ENCODE measurements at regions not wholly inside any gene's neighbourhood (a gene's known extent, or its start where the extent isn't known, plus 50 kb on each side); places are given as distances from the start of the nearest gene placed in this dataset.
"Not testable (repeated sequence)": the region's sequence is repeated elsewhere in the genome, so short reads cannot be mapped to it uniquely, and the experiment has no call there.

DNA sequence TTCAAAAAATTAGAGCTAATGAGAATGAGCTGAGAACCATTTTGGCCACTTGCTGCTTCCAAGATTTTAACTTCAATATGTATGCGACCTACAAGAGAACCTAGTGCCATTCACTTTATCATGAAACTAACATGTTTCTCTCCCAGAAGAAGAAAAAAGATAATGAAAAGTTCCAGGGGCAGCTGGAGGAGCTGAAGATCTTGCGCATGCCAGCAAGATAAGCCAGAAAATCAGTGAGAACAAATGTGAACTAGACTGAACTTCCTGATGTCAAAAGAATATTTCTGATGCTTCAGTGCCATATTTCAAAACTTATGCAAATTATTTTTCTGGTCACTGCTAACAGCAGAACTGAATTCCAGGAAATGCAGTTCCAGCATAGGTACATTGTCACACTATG, 1265.1 kb downstream of the BRINP3 start:
- no peak for DNase-seq (ENCODE audit: low spot score)

DNA sequence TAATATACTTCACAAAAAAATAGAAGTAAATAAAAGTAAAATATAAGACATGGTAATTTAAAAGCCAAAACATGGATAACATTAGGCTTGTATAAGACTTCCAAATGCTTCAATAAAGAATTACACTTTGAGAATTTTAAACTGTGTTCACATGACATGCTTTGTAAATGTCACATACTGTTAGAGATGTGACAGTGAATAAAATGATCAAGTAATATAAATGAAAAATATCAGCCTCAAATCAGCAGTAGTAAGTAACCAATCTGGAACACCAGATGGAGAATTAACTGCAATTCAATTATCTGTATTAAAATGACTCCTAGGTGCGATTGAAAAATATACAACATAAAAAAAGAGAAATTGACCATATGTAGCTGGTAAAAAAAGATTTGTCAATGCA, 1260.8 kb downstream of the BRINP3 start:
- no peak for DNase-seq (ENCODE audit: low spot score)

DNA sequence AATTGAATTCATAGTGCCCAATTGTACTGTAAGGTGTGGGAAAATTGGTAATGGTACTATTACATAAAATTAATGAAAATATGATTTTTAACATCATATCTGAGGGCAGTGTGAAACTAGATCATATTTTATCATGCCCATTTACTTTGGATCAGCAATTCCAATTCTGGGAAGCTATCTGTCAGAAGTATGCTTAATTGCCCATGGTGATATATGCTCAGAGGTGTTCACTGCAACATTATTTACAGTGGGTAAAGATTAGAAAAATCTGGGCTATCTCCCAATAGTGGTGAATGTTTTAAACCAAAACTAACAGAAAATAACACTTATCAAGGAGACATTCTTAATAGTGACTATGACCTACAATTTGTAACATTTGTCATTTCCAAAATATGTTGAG, 1260.0 kb downstream of the BRINP3 start:
- DNase-seq (ENCODE audit: low spot score): no peak

DNA sequence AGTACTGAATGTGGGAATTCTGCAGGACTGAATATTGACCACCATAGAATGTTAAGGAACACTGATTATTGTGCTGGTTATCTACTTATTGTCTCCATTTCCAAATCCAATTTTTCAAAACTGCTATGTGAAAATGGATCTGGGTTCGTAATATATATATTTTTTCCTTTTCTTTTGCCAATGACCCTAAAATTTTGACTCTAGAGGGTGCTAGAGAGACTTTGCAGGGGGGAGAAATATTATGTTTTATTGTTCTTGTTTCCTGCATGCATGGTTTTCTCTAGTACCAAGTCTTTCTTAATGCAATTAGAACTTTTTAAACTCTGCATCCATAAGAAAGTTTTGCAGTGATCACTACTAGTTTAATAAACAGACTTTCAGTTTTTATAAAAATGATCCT, 1256.9 kb downstream of the BRINP3 start:
- no peak for DNase-seq (ENCODE audit: low spot score)

DNA sequence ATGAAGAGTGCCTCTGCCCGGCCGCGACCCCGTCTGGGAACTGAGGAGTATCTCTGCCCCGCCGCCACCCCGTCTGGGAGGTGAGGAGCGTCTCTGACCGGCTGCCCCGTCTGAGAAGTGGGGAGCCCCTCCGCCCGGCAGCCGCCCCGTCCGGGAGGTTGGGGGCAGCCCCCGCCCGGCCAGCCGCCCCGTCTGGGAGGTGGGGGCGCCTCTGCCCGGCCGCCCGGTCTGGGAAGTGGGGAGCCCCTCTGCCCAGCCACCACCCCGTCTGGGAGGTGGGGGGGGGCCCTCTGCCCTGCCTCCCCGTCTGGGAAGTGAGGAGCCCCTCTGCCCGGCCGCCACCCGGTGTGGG, 1251.9 kb downstream of the BRINP3 start:
- not testable (repeated sequence) for DNase-seq (ENCODE audit: low spot score)

DNA sequence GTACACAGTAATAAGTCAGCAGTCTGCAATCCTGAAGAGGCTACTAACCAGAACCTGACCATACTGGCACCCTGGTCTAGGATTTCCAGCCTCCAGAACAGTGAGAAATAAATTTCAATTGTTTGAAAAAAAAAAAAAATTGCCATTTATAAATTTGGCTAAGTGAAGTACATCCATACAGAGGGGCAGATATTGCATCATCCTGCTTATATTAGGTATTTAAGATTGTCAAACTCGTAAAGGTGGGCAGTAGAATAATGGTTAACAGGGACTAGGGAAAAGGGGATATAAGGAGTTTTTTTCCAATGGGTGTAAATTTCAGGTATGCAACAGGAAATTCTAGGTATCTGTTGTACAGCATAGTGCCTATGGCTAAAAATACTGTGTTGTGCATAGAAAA, 1250.9 kb downstream of the BRINP3 start:
- DNase-seq (ENCODE audit: low spot score): no peak

DNA sequence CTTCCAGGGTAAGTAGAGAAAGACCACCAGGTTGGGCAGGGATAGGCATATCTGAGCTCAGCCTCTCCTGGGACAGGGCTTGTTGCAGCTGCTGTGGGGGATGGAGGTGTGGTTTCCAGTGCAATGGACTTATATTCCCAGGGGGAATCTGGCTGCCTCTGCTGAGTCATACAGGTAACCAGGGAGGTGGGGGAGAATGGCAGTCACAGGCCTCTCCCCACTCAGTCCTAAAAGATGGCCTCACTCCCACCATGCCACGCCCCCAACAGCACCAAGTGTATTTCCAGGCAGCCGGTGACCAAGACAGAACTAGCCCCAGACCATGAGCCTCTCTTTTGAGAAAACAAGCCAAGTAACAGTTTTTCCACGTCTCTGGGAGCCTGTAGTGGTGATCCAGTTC, 1240.7 kb downstream of the BRINP3 start:
- no peak for DNase-seq (ENCODE audit: low spot score)

DNA sequence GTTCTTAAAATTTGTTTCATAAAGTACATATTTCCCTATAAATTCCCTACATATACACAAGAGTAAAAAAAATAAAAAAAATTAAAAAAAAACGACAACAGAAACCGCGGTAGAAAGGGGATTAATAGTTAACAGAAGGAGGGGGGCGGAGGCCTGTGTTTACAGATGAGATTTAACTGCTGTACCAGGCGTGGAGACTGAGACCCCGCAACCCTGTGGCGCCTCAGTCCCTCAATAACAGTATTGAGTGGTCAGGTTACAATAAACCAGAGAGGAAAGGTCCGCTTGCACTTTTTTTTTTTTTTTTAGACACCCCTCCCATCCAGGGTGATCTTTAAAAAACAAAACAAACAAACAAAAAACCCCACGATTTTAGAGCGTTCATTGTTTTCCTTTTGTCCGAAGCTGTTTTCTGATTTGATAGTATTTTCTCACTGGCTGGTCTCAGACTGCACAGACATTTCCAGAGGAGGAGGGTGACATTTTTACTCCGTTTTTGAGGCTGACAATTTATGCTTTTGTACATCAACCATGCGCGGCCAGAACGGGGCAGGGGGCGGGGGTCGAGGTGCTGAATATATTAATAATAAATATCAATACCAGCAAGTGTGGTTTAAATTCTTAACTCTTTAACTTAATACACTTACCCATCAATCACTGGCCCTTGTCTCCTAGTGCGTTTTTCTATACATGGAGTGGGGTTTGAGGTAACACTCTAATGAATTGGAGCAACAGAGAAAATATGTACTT, 1223.9 kb downstream of the BRINP3 start:
- no peak for DNase-seq (ENCODE audit: low spot score)

DNA sequence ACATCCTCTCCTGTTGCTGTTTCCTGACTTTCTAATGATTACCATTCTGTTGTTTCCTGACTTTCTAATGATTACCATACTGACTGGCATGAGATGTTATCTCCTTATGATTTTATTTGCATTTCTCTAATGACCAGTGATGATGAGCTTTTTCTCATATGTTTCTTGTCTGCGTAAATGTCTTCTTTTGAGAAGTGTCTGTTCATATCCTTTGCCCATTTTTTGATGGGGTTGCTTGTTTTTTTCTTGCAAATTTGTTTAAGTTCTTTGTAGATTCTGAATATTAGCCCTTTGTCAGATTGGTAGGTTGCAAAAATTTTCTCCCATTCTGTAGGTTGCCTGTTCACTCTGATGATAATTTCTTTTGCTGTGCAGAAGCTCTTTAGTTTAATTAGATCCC, 1216.5 kb downstream of the BRINP3 start:
- DNase-seq (ENCODE audit: low spot score): not testable (repeated sequence)

DNA sequence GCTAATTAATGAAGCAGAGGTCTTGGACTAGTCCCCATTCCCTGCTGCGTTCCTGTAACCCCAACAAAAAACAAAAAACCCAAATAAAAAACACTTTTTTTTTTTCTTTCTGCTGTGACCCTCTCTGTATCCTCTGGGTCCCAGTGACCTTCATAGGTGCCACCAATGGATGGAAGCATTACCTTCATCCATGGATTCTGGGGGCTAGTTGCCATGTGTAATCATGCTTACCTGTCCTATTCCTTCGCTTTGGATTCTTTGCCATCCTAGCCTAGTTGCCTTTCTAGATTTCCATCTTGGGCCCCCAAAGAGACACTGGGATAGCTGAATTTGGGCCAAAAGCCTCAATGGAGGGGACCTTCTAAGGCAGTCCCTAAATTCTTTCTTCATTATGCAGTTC, 1208.7 kb downstream of the BRINP3 start:
- DNase-seq (ENCODE audit: low spot score): no peak

DNA sequence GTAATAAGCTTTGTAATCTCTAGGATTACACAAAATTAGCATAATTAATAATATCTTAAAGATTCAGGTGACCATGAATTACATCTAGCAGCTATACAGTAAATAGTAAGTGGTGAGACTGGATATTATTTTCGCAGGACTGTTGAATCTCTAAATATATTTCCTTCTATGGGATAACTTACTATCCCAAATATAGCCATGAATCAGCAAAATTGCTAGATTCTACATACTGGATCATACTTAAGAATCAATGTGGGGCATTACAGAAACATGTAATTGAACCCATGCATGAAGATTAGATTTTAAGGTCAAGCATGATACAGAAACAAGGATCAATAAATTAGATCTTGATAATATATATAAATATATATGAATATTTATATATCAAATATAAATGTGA, 1203.4 kb downstream of the BRINP3 start:
- DNase-seq (ENCODE audit: low spot score): no peak

DNA sequence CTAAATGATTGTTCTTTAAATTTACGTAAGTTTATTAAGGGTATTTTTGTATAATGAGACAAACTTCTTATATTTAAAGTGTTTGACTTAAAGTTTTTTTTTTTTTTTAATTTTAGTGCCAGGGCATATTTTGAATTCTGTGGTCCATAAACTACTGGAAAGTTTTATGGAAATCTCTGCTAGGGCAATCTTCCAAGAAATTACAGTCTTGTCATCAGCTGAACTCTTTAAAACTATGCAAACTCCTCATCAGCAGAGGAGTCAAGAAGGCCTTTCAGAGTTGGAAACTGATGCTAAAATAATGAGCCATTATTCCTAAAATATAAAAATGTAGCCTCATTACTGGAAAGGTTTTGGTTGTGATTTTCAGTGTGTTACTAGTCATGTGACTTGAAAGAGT, 1201.9 kb downstream of the BRINP3 start:
- no peak for DNase-seq (ENCODE audit: low spot score)

DNA sequence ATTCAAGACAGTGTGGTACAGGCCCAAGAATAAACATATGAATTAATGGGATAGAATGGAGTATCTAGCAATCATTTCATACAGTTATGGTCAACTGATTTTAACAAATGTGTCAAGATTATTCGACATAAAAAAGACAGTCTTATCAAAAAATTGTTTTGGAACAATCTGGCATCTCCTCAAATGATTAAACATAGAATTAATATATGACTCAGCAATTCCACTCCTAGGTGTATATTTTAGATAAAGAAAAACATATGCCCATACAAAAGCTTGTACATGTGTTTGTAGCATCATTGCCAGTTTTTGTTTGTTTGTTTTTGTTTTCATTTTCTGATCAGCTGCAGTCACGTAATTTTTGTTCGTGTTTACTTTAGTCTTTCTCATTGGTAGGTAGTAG, 1188.3 kb downstream of the BRINP3 start:
- DNase-seq (ENCODE audit: low spot score): no peak

DNA sequence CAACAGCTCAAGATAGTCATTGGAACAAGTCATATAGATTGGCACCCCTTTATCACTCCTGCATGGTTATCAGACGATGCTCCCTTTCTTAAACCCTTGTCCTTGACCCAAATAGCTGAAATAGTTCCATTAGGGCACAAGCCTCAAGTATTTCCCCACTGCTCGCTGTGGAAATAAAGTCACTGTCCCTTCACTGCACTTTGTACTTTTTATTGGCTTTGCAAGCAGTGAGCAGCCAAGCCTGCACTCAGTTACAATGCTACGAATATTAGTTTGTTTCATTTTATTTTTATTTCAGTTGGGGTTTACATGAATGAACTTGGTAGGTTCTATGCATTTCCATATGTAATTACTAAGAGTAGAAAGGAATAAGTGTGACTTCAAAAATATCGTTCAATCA, 1176.4 kb downstream of the BRINP3 start:
- no peak for DNase-seq (ENCODE audit: low spot score)

DNA sequence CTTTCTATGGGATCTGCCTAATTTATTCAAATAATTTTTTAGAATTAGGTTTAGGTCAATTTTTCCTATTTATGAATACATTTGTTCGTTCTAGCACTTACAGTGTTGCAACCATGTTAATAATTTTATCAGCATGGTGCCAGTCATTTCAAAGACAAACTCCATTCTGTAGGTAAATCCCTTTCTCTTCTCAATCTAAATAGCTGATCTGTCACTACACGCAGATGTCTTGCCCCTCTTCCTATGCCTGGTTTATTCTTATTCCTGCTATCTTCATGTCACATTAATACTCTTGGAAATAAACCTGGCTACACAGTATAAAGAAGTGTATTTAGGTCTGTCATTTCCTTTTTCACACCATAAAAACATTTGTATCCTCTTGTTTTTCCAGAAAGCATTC, 1172.4 kb downstream of the BRINP3 start:
- no peak for DNase-seq (ENCODE audit: low spot score)

DNA sequence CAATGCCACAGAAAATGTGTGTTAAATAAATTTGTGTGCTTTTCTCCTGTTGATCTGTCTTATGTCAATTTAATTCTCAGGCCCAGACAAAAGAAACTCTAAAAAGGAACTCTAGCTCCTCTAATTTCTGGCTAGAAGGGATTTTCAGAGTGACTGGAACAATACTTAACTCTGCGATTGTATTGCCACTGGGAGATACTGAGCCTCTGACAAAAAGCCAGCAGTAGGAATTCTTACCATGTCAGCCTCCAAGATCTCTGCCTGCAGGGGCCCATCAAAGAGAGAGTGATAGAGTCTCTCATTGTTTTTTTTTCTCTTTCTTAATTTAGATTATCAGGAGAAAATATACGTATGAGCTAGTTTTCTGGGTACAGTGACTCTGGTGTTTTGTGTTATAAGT, 1165.7 kb downstream of the BRINP3 start:
- no peak for DNase-seq (ENCODE audit: low spot score)

DNA sequence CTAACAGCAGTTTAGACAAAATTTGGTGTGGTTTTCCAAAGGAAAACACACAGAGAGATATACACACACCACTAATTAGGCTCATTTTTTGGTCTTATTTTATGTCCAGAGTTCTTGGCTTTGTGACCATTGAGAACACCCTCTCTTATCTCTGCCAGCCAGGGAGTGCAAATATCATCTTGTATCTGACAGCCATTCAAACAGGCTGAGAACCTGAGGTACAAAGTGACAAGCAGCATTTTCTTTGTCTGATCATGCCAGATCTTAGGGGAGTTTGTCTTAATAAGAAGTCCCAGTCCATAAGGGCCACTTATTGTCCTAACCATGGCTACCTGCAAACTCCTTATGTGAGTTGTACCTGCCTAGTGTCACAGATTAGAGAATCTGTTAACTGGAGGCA, 1165.2 kb downstream of the BRINP3 start:
- DNase-seq (ENCODE audit: low spot score): no peak

DNA sequence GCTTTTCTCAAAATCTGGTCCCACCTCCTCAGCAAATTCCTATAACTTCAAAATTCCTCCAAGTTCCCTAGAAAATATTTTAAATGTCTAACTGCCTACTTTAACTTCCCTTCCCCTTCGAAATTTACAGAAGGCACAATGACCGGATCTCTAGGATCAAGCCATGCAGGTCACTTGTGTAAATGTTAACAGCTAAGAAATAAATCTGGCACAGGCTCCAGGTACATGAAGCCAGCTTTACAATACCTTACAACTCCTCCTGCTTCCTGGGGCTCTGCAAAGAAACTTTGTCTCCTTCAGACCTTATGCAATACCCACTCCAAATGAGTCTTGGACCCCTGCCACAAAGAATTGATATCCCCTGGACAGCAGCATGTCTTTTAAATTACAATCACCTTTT, 1164.2 kb downstream of the BRINP3 start:
- no peak for DNase-seq (ENCODE audit: low spot score)

DNA sequence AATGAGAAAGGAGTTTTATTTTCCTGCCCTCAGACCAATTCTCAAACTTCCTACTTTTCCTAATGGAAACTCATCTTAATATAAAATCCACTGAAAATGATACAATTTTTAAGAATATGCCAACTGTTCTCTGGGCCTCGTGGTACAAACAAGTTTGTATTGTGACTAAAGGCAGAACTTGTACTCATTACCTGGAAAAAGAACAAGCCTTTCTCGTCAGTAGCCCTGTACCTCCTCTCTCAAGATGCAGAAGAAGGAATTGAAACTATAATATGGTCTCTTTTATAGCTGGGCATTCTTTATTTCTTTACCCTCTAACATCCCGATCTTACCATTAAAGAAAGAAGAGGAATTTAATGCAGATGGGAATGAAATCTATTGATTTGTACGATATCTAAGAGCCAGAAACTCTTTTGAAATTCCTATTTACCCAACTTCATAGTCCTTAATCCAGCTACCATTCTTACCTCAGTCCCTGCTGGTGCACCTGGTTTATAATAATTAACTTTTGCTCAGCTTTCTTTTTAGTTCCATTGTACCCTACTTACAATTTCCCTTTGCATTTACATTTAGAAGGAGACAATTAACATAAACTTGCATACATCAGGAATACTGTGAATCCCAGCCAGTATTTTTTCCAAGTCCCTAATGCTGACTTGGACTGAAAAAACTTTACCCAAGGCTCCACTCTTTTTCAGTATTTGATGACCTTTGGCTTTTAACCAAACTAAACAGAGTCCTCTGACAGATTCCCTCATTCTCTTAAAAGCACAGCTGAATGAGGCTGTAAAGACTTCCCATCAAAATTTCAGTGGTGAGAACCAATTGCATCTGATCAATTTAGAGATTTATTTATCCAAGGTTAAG, 1162.4 kb downstream of the BRINP3 start:
- no peak for DNase-seq (ENCODE audit: low spot score)

DNA sequence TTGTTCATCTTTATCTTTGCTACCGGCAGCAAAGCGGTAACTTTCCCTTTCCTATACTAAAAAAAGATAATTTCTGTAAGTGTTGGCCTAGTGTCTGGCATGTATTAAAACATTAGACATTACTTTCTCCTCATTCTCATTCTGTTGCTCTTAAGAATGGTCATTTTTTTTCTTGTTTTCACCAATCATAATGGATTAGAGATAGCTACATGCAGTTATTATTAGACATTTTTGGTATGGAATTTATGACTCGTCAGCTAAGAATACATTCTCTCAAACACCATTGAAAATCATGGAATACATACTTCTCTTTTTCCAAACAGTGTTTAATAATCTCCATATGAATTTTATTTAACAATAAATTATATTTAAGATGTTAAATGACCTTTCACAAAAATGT, 1154.6 kb downstream of the BRINP3 start:
- DNase-seq (ENCODE audit: low spot score): no peak

DNA sequence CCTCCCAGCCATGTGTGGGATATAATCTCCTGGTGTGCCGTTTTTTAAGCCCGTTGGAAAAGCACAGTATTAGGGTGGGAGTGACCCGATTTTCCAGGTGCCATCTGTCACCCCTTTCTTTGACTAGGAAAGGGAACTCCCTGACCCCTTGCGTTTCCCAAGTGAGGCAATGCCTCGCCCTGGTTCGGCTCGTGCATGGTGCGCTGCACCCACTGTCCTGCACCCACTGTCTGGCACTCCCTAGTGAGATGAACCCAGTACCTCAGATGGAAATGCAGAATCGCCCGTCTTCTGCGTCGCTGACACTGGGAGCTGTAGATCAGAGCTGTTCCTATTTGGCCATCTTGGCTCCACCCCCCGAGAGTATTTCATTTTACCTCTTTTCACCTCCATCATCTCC, 1146.6 kb downstream of the BRINP3 start:
- not testable (repeated sequence) for DNase-seq (ENCODE audit: low spot score)

DNA sequence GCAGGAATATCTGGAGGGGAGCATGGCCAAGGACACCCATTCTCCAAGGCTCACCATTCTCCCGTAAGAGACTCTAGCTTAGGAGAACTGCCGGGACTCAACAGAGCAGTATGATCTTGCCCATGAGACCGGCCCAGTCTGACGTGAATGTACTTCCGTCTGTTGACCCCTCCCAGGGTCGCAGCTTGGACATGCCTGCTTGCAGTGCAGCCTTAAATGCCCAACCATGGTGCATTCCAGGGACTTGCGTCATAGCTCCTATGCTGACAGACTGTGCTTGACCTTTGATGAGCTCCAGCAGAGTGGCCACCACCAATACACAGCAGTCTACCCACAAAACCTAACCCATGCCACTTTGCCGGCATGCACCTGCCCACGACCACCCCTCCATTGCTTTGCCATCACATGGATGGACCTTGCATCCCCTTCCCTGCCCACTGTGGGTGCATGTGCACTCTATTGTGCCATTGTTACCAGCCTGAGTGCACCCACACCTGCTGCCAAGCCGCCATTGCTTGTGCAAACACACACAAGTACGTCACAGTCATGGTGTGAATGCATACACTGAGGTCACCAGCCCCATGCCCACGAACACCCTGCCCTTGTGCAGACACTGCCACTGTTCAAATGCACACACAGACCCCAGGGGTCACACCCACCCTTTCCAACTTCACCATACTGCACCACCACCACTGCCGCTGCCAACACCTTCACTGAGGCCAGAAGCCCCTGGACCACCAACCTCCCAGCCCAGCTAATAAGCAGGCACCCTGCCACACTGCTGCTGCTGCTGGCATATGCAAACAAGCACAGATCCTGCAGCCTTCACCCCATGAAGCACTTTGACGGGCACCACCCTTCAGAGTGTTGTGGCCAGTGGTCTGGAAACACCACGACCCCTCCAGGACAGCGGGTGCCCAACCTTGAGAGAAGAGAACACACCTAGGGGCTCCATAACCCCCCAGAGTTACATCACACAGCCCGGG, 1141.3 kb downstream of the BRINP3 start:
- no peak for DNase-seq (ENCODE audit: low spot score)
